IPS-20b (cell line): ENCODE measurements at regions not wholly inside any gene's neighbourhood (a gene's known extent, or its start where the extent isn't known, plus 50 kb on each side); places are given as distances from the start of the nearest gene placed in this dataset.

ENCODE experiments used
- H3K27ac ChIP-seq: one replicate; pipeline ENCODE4 v1.5.1; 2013; ENCODE audit warnings: low read length
- H3K27me3 ChIP-seq: 2 replicates; pipeline ENCODE4 v1.6.1; 2013; ENCODE audit warnings: mild to moderate bottlenecking, low read length, inconsistent platforms; ENCODE audit not compliant: insufficient read depth
- H3K36me3 ChIP-seq: 2 replicates; pipeline ENCODE4 v1.6.1; 2013; ENCODE audit warnings: low read depth, mild to moderate bottlenecking, inconsistent platforms, low read length, moderate library complexity; ENCODE audit not compliant: insufficient read depth
- H3K4me1 ChIP-seq: 2 replicates; pipeline ENCODE4 v1.6.1; 2013; ENCODE audit warnings: mild to moderate bottlenecking, control low read depth, inconsistent platforms, low read length, moderate library complexity; ENCODE audit not compliant: insufficient read depth
- H3K4me3 ChIP-seq: 2 replicates; pipeline ENCODE4 v1.5.1; 2013; ENCODE audit warnings: mild to moderate bottlenecking, low read length, inconsistent platforms
- H3K9ac ChIP-seq: 2 replicates; pipeline ENCODE4 v1.6.1; 2013; ENCODE audit warnings: low read depth, mild to moderate bottlenecking, inconsistent platforms, low read length, moderate library complexity
- H3K9me3 ChIP-seq: 2 replicates; pipeline ENCODE4 v1.6.1; 2013; ENCODE audit warnings: mild to moderate bottlenecking, low read depth, low read length, inconsistent platforms; ENCODE audit not compliant: insufficient read depth

DNA sequence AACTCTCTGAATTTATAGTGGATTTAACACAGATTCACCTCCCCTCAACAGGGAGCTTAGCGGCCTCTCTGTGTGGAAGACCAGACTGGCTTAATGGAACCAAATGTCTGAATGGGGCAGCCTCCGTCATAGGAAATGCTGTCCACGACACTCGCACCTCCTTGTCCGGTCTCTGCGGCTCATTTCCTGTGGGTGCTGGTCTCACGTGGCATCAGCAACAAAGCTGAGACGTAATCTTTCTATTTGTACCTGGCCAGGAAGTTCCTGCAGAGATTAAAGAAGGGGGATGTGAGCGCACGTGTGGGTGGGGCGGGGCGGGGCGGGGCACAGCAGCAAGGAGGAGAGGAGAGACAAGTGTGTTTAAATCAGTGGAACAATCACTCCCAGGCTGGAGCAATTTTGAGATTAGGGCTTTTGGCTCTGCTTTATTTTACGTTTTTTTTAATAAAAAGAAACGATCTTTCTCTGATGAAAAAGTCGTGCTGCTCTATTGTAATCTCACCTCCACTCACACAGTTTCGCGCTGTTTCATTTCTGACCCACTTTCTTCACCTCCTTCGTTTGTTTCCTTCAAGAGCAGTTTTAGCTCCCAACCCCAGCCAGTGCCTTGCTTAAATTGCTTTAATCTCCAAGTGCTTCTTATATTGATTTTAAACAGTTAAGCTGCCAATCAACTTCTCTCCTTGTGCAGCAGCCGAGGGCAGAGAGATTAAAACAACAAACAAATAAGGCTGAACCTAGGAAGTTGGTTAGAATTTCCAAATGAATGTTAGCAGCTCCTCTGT lies 132.2 kb upstream of the ASTN2 start:
- no peaks in the 10 kb centered on the region for H3K36me3 ChIP-seq
- H3K4me3 ChIP-seq = no peak overlapping the region; the same call in 1 of the 2 replicates
- H3K9me3 ChIP-seq = no peaks in the 10 kb centered on the region
- H3K27me3 ChIP-seq = no peaks in the 10 kb centered on the region
- no peak overlapping the region for H3K27ac ChIP-seq
- H3K9ac ChIP-seq = no peak overlapping the region
- H3K4me1 ChIP-seq = peaks cover 42% of the 10 kb centered on the region

DNA sequence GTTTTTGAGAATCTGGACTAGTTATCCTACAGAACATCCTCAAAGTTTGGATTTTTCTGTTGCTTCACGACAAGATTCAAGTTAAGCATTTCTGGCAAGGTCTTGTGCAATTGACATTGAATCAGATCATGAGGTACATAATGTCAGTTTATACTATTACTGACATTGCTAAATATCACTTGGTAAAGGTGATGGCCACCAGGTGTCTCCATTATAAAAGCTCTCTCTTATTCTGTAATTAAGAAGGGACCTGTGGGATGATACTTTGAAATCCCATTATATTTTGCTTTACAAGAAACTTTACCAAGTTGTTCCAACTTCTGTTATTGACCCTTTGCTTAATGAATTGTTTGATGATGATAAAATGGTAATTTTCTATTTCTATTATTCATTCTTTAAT lies 131.0 kb upstream of the ASTN2 start:
- Histone ChIP-seq H3K27ac (no peak overlapping the region), H3K27me3 (no peaks in the 10 kb centered on the region), H3K4me1 (peaks cover 42% of the 10 kb centered on the region), H3K9ac (no peak overlapping the region), H3K9me3 (no peaks in the 10 kb centered on the region), H3K36me3 (no peaks in the 10 kb centered on the region), H3K4me3 (no peak overlapping the region)

DNA sequence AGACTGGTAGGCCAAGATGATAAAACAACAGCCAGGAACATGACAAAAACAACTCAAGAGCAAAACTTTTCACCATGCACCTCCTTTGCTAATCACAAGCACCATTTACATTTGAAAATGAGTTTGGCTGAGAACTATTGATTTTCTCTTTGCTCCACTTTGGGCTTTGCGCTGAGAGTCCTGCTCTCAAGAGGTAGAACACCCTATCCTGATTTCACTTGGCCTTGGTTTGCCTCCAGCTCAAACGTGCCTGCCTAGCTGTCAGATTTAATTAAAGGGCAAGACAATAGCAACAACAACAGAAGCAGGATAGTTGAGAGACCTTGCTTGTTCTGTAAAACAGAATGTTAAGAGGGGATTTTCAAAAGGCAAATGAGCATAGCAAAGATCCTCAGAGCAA lies 128.2 kb upstream of the ASTN2 start:
- H3K4me1 ChIP-seq = peaks cover 17% of the 10 kb centered on the region
- H3K27me3 ChIP-seq = no peaks in the 10 kb centered on the region
- no peaks in the 10 kb centered on the region for H3K9me3 ChIP-seq
- H3K9ac ChIP-seq = no peak overlapping the region
- no peak overlapping the region for H3K4me3 ChIP-seq
- H3K27ac ChIP-seq = no peak overlapping the region
- no peaks in the 10 kb centered on the region for H3K36me3 ChIP-seq

- Histone ChIP-seq H3K4me3 (no peak overlapping the region), H3K36me3 (no peaks in the 10 kb centered on the region), H3K27ac (no peak overlapping the region), H3K9ac (no peak overlapping the region), H3K9me3 (no peaks in the 10 kb centered on the region), H3K4me1 (peaks cover 8% of the 10 kb centered on the region; the same call in 1 of the 2 replicates), H3K27me3 (no peaks in the 10 kb centered on the region)
Measured at GRCh38 chr9:117542021-117542420, 127.2 kb upstream of the ASTN2 start.

DNA sequence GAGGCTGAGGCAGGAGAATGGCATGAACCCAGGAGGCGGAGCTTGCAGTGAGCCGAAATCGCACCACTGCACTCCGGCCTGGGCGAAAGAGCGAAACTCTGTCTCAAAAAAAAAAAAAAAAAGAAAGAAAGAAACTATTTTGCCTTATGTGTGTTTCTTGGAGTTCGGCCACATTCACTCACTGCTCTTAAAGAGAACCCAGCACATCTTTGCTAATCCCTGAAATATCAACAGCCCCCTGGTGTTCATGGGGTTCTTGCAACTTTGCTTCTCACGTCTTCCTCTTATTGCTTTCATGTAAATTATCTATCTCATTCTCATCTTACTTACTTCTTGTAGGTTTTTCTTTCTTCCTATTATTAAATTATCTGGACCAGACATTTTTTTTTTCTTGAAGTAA lies 126.3 kb upstream of the ASTN2 start:
- H3K4me1 ChIP-seq = peaks cover 2% of the 10 kb centered on the region; the same call in 1 of the 2 replicates
- no peak overlapping the region for H3K27ac ChIP-seq
- no peaks in the 10 kb centered on the region for H3K27me3 ChIP-seq
- H3K36me3 ChIP-seq = no peaks in the 10 kb centered on the region
- H3K9me3 ChIP-seq = no peaks in the 10 kb centered on the region
- no peak overlapping the region for H3K9ac ChIP-seq
- no peak overlapping the region for H3K4me3 ChIP-seq

DNA sequence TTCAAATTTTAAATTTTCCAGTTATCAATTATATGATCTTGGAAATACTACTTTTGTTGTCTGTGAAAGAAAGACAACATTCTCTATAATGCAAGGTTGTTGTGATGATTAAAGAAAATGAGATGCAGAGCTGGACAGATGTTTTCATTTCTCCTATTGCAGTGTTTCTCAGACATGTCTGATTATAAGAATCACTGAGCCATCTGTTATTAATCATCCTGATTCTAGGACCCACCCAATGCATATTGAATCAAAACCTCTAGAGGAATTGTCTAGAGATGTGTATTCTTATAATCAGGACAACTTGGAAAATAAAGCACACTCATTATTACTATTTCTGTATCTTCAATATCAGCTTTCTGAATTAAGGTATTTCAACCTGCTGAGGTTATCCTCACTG lies 121.1 kb upstream of the ASTN2 start:
- 0 out of 2 replicates have a peak, but pooled peaks cover 3% of the 10 kb centered on the region for H3K4me1 ChIP-seq
- no peak overlapping the region for H3K27ac ChIP-seq
- no peaks in the 10 kb centered on the region for H3K36me3 ChIP-seq
- no peak overlapping the region for H3K9ac ChIP-seq
- no peak overlapping the region for H3K4me3 ChIP-seq
- no peaks in the 10 kb centered on the region for H3K9me3 ChIP-seq
- H3K27me3 ChIP-seq = no peaks in the 10 kb centered on the region

DNA sequence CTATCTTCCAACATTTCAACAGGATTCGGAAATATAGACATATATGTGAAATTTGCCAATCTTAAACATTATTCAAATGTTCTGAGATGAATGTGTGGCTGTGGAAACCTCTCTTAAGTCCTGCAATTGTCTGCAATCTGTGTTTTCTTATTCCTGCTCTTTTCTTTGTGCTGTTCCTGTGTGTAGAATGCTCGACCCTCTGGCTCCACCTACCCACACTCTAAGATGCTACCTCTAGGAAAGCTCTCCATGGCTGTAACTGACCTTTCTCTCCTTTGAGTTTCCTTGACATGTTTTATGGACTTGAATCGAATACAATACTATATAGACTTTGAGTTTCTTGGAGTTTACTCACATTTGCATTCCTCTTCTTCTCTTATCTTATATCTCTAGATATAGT lies 120.6 kb upstream of the ASTN2 start:
- Histone ChIP-seq H3K27ac (no peak overlapping the region), H3K9me3 (no peaks in the 10 kb centered on the region)

GRCh38 chr9:117528225-117528624 lies 113.4 kb upstream of the ASTN2 start:
- Histone ChIP-seq H3K36me3 (no peaks in the 10 kb centered on the region), H3K27me3 (no peaks in the 10 kb centered on the region), H3K9ac (no peak overlapping the region), H3K27ac (no peak overlapping the region), H3K9me3 (no peaks in the 10 kb centered on the region), H3K4me1 (no peaks in the 10 kb centered on the region), H3K4me3 (no peak overlapping the region)

More for the DNA sequence above, 120.6 kb upstream of the ASTN2 start:
- Histone ChIP-seq H3K27me3 (no peaks in the 10 kb centered on the region), H3K4me1 (0 out of 2 replicates have a peak, but pooled peaks cover 3% of the 10 kb centered on the region), H3K9ac (no peak overlapping the region), H3K36me3 (no peaks in the 10 kb centered on the region), H3K4me3 (no peak overlapping the region)

- no peaks in the 10 kb centered on the region for H3K36me3 ChIP-seq
- no peaks in the 10 kb centered on the region for H3K4me1 ChIP-seq
- no peaks in the 10 kb centered on the region for H3K27me3 ChIP-seq
- no peak overlapping the region for H3K27ac ChIP-seq
- H3K9me3 ChIP-seq = no peaks in the 10 kb centered on the region
- H3K4me3 ChIP-seq = no peak overlapping the region
- H3K9ac ChIP-seq = no peak overlapping the region
Measured at GRCh38 chr9:117526674-117527073, 111.8 kb upstream of the ASTN2 start.

GRCh38 chr9:117523531-117524153 lies 108.8 kb upstream of the ASTN2 start:
- no peak overlapping the region for H3K4me3 ChIP-seq
- no peaks in the 10 kb centered on the region for H3K4me1 ChIP-seq
- H3K27me3 ChIP-seq = no peaks in the 10 kb centered on the region
- no peaks in the 10 kb centered on the region for H3K9me3 ChIP-seq
- H3K36me3 ChIP-seq = no peaks in the 10 kb centered on the region
- H3K27ac ChIP-seq = no peak overlapping the region
- H3K9ac ChIP-seq = no peak overlapping the region

DNA sequence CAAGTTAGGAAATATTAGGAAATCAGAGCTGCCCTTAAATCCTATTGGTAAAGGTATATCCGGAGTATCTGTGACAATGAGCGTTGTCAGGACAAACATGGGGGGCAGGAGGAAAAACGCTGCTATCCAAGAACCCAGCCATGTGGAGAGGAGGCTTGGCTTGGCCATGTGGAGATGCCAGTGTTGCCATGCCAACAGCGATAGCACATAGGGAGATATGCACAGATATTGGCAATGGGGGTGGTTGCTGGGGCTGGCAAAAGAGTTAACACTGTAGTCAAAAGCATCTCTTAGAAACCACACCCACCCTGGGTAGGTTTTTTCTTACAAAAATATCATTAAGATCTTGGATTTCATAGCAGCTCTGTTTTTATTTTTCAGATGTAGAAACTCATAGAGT lies 106.4 kb upstream of the ASTN2 start:
- Histone ChIP-seq H3K27me3 (no peaks in the 10 kb centered on the region), H3K36me3 (no peaks in the 10 kb centered on the region), H3K27ac (no peak overlapping the region), H3K9me3 (no peaks in the 10 kb centered on the region), H3K4me1 (no peaks in the 10 kb centered on the region), H3K9ac (no peak overlapping the region), H3K4me3 (no peak overlapping the region)
